ENCODE measurements at regions not wholly inside any gene's neighbourhood (a gene's known extent, or its start where the extent isn't known, plus 50 kb on each side); places are given as distances from the start of the nearest gene placed in this dataset.

DNA sequence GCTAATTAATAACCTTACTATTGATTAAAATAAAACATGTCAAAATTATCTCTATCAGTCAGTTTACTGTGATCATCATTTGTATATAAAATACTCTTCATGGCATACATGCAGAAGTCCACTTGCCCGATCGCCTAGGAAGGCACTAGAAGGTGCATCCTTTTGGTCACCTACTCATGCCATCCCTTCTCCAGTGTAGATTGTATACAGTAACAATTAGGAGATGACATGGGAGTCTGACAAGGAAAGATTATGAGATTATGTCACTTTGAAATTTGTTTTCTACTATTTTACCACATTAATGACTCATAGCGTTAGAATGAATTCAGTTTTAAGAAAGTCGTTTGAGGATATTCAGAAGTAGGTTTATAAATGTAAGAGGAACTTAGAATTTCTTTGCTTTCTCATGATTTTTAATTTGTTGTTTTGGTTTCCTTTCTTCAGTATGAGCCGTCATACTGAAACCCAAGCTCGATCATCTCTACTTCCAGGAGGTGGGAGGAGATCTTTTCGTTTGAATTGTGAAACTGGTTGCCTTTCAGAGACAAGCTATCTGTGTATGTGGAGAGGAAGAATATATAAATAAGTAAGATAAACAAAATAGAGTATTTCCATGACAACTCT lies 51.1 kb upstream of the UNC5C start:
- H3K36me3 ChIP-seq (ENCODE audit: insufficient read depth), result no peaks in the 10 kb centered on the region
- H3K4me3 ChIP-seq, result no peak overlapping the region
- no peaks in the 10 kb centered on the region for H3K79me2 ChIP-seq (replicated peaks; ENCODE audit: insufficient read depth)
- H3K9me2 ChIP-seq (ENCODE audit: insufficient read depth), result no peaks in the 10 kb centered on the region
- Mint-ChIP-seq H3K27me3 (ENCODE audit: insufficient read depth, low read depth, poor library complexity) (no peaks in the 10 kb centered on the region), H3K4me1 (no peaks in the 10 kb centered on the region), H3K4me3 (no peak overlapping the region), H3K27ac (no peak overlapping the region), H3K36me3 (ENCODE audit: low read depth) (no peaks in the 10 kb centered on the region), H3K9me3 (no peaks in the 10 kb centered on the region)
- no peaks in the 10 kb centered on the region for H3K4me1 ChIP-seq (ENCODE audit: insufficient read depth)
- no peak for TF ChIP-seq CREB1 (CRISPR knock-in tag; IDR thresholded peaks at IDR 0.05; ENCODE audit: low read depth)
- no peak for TF ChIP-seq ZNF114 (CRISPR knock-in tag; IDR thresholded peaks at IDR 0.05)
- no peak for TF ChIP-seq EZH2 (IDR thresholded peaks at IDR 0.05; ENCODE audit: low read depth, unreplicated experiment)
- no peak for TF ChIP-seq JUNB (IDR thresholded peaks at IDR 0.05; ENCODE audit: unreplicated experiment)
- TF ChIP-seq, protein P1, sequence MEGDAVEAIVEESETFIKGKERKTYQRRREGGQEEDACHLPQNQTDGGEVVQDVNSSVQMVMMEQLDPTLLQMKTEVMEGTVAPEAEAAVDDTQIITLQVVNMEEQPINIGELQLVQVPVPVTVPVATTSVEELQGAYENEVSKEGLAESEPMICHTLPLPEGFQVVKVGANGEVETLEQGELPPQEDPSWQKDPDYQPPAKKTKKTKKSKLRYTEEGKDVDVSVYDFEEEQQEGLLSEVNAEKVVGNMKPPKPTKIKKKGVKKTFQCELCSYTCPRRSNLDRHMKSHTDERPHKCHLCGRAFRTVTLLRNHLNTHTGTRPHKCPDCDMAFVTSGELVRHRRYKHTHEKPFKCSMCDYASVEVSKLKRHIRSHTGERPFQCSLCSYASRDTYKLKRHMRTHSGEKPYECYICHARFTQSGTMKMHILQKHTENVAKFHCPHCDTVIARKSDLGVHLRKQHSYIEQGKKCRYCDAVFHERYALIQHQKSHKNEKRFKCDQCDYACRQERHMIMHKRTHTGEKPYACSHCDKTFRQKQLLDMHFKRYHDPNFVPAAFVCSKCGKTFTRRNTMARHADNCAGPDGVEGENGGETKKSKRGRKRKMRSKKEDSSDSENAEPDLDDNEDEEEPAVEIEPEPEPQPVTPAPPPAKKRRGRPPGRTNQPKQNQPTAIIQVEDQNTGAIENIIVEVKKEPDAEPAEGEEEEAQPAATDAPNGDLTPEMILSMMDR (conservative IDR thresholded peaks at IDR 0.05; ENCODE audit: low read depth in 2 of 2), result no peak
- TF ChIP-seq, protein P2, sequence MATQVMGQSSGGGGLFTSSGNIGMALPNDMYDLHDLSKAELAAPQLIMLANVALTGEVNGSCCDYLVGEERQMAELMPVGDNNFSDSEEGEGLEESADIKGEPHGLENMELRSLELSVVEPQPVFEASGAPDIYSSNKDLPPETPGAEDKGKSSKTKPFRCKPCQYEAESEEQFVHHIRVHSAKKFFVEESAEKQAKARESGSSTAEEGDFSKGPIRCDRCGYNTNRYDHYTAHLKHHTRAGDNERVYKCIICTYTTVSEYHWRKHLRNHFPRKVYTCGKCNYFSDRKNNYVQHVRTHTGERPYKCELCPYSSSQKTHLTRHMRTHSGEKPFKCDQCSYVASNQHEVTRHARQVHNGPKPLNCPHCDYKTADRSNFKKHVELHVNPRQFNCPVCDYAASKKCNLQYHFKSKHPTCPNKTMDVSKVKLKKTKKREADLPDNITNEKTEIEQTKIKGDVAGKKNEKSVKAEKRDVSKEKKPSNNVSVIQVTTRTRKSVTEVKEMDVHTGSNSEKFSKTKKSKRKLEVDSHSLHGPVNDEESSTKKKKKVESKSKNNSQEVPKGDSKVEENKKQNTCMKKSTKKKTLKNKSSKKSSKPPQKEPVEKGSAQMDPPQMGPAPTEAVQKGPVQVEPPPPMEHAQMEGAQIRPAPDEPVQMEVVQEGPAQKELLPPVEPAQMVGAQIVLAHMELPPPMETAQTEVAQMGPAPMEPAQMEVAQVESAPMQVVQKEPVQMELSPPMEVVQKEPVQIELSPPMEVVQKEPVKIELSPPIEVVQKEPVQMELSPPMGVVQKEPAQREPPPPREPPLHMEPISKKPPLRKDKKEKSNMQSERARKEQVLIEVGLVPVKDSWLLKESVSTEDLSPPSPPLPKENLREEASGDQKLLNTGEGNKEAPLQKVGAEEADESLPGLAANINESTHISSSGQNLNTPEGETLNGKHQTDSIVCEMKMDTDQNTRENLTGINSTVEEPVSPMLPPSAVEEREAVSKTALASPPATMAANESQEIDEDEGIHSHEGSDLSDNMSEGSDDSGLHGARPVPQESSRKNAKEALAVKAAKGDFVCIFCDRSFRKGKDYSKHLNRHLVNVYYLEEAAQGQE (IDR thresholded peaks at IDR 0.05; ENCODE audit: unreplicated experiment), result no peak
- H3K4me2 ChIP-seq, result no peak overlapping the region
- no peaks in the 10 kb centered on the region for H4K20me1 ChIP-seq (replicated peaks; ENCODE audit: insufficient read depth)
- no peaks in the 10 kb centered on the region for H3F3A ChIP-seq (replicated peaks; ENCODE audit: low read depth)
- ATAC-seq, result no peak
- H3K27ac ChIP-seq (ENCODE audit: low read depth), result no peak overlapping the region
- no peak for DNase-seq (ENCODE audit: low spot score)
- no peak overlapping the region for H2AFZ ChIP-seq
- no peaks in the 10 kb centered on the region for H3K27me3 ChIP-seq (ENCODE audit: insufficient read depth)
